ENCODE measurements at regions not wholly inside any gene's neighbourhood (a gene's known extent, or its start where the extent isn't known, plus 50 kb on each side); places are given as distances from the start of the nearest gene placed in this dataset.

GRCh38 chr6:157757430-157758403, 65.3 kb upstream of the SNX9 start:
- peaks cover 71% of the 10 kb centered on the region for H3K4me1 Mint-ChIP-seq (ENCODE audit: unreplicated experiment)
- H3K27me3 Mint-ChIP-seq (ENCODE audit: unreplicated experiment), result peaks cover 11% of the 10 kb centered on the region
- TF ChIP-seq CTCF (IDR thresholded peaks at IDR 0.05; ENCODE audit: unreplicated experiment), result no peak
- H3K4me3 Mint-ChIP-seq (ENCODE audit: unreplicated experiment), result peak overlapping the region; percentile 70
- peak overlapping the region; percentile 62 for H3K27ac Mint-ChIP-seq (ENCODE audit: unreplicated experiment)
- DNase-seq (ENCODE audit: low spot score), result no peak
- H3K36me3 Mint-ChIP-seq (ENCODE audit: low read depth, unreplicated experiment), result no peaks in the 10 kb centered on the region
- H3K9me3 Mint-ChIP-seq (ENCODE audit: unreplicated experiment), result no peaks in the 10 kb centered on the region

GRCh38 chr6:157758516-157759023, 64.5 kb upstream of the SNX9 start:
- peak overlapping the region; percentile 62 for H3K27ac Mint-ChIP-seq (ENCODE audit: unreplicated experiment)
- H3K4me3 Mint-ChIP-seq (ENCODE audit: unreplicated experiment), result peak overlapping the region; percentile 70
- no peaks in the 10 kb centered on the region for H3K36me3 Mint-ChIP-seq (ENCODE audit: low read depth, unreplicated experiment)
- no peak for TF ChIP-seq CTCF (IDR thresholded peaks at IDR 0.05; ENCODE audit: unreplicated experiment)
- H3K9me3 Mint-ChIP-seq (ENCODE audit: unreplicated experiment), result no peaks in the 10 kb centered on the region
- peaks cover 69% of the 10 kb centered on the region for H3K4me1 Mint-ChIP-seq (ENCODE audit: unreplicated experiment)
- peaks cover 13% of the 10 kb centered on the region for H3K27me3 Mint-ChIP-seq (ENCODE audit: unreplicated experiment)
- DNase-seq (ENCODE audit: low spot score), result no peak

GRCh38 chr6:157759028-157759427, 64.0 kb upstream of the SNX9 start:
- Mint-ChIP-seq H3K27me3 (ENCODE audit: unreplicated experiment) (peaks cover 15% of the 10 kb centered on the region), H3K27ac (ENCODE audit: unreplicated experiment) (no peak overlapping the region), H3K4me3 (ENCODE audit: unreplicated experiment) (no peak overlapping the region), H3K36me3 (ENCODE audit: low read depth, unreplicated experiment) (no peaks in the 10 kb centered on the region), H3K4me1 (ENCODE audit: unreplicated experiment) (peaks cover 73% of the 10 kb centered on the region), H3K9me3 (ENCODE audit: unreplicated experiment) (no peaks in the 10 kb centered on the region)
- no peak for DNase-seq (ENCODE audit: low spot score)
- no peak for TF ChIP-seq CTCF (IDR thresholded peaks at IDR 0.05; ENCODE audit: unreplicated experiment)

- no peaks in the 10 kb centered on the region for H3K36me3 Mint-ChIP-seq (ENCODE audit: low read depth, unreplicated experiment)
- H3K4me1 Mint-ChIP-seq (ENCODE audit: unreplicated experiment), result peaks cover 72% of the 10 kb centered on the region
- DNase-seq (ENCODE audit: low spot score), result no peak
- H3K27ac Mint-ChIP-seq (ENCODE audit: unreplicated experiment), result no peak overlapping the region
- no peak for TF ChIP-seq CTCF (IDR thresholded peaks at IDR 0.05; ENCODE audit: unreplicated experiment)
- H3K4me3 Mint-ChIP-seq (ENCODE audit: unreplicated experiment), result no peak overlapping the region
- H3K9me3 Mint-ChIP-seq (ENCODE audit: unreplicated experiment), result no peaks in the 10 kb centered on the region
- peaks cover 15% of the 10 kb centered on the region for H3K27me3 Mint-ChIP-seq (ENCODE audit: unreplicated experiment)
Observed at GRCh38 chr6:157760137-157760536, 62.9 kb upstream of the SNX9 start.

Data from endothelial cell (in vitro differentiated cells).